Ishikawa (cell line): ENCODE measurements at regions not wholly inside any gene's neighbourhood (a gene's known extent, or its start where the extent isn't known, plus 50 kb on each side); places are given as distances from the start of the nearest gene placed in this dataset.

Experiments used
- CEBPB ChIP-seq: IDR thresholded peaks from 2 replicates; pipeline ENCODE4 v1.6.1; 2012
- EP300 ChIP-seq: IDR thresholded peaks from 2 replicates; pipeline ENCODE4 v1.6.1; 2012; ENCODE audit warnings: borderline replicate concordance
- MAX ChIP-seq: IDR thresholded peaks from 2 replicates; pipeline ENCODE4 v1.6.1; 2012
- RAD21 ChIP-seq: IDR thresholded peaks from 2 replicates; pipeline ENCODE4 v1.6.1; 2012; ENCODE audit warnings: low read depth
- REST ChIP-seq: IDR thresholded peaks from 2 replicates; pipeline ENCODE4 v1.6.1; 2012; ENCODE audit warnings: low read depth, mild to moderate bottlenecking
- YY1 ChIP-seq: IDR thresholded peaks from 2 replicates; pipeline ENCODE4 v1.6.1; 2012; ENCODE audit warnings: low read depth

DNA sequence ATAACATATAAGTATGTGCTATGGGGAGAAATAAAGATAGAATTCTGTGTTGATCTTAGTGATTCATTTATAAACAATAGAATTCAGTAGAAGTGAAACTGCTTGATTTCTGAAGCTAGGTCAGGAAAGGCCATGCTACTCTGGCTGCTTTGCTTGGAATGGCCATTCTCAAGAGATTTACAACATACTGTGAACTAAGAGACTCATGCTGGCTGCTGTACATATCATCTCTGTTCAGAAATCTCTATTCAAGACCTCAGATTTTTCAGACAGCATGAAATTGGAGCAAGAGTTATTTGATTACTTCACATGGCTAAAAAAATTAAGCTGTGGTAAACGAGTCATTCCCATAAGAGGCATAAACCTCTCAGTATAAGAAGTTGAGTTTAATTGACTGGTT, 662.6 kb downstream of the BCKDHB start:
- no peak for TF ChIP-seq REST
- no peak for TF ChIP-seq EP300
- no peak for TF ChIP-seq RAD21
- TF ChIP-seq MAX = no peak
- TF ChIP-seq CEBPB = no peak
- TF ChIP-seq YY1 = no peak
